GM06990 (cell line): ENCODE measurements at regions not wholly inside any gene's neighbourhood (a gene's known extent, or its start where the extent isn't known, plus 50 kb on each side); places are given as distances from the start of the nearest gene placed in this dataset.
"Not testable (repeated sequence)": the region's sequence is repeated elsewhere in the genome, so short reads cannot be mapped to it uniquely, and the experiment has no call there.

Experiments
- DNase-seq: peaks from one replicate; pipeline ENCODE4 v3.0.0-alpha.2; 2011; ENCODE audit not compliant: insufficient read length; ENCODE audit errors: extremely low read depth
- H3K27me3 ChIP-seq: replicated peaks from 2 replicates; pipeline ENCODE4 v1.6.0; 2011; ENCODE audit warnings: low read length; ENCODE audit not compliant: control insufficient read depth, insufficient read depth
- H3K36me3 ChIP-seq: 2 replicates; pipeline ENCODE4 v1.5.1; 2011; ENCODE audit warnings: low read length; ENCODE audit not compliant: control insufficient read depth, insufficient read depth
- H3K4me3 ChIP-seq: replicated peaks from 2 replicates; pipeline ENCODE4 v1.5.1; 2011; ENCODE audit warnings: low read depth, mild to moderate bottlenecking, control low read depth, low read length
- CTCF ChIP-seq: IDR thresholded peaks from 2 replicates; pipeline ENCODE4 v1.5.1; 2011; ENCODE audit warnings: low read length, control low read depth, mild to moderate bottlenecking, inconsistent platforms; ENCODE audit not compliant: insufficient read depth, poor library complexity, severe bottlenecking

- no peak overlapping the region for H3K4me3 ChIP-seq
- no peaks in the 10 kb centered on the region for H3K27me3 ChIP-seq
- no peaks in the 10 kb centered on the region for H3K36me3 ChIP-seq
- DNase-seq, result no peak
- TF ChIP-seq CTCF, result no peak
Measured at GRCh38 chr9:82052081-82052480, 63.5 kb downstream of the SPATA31D1 start.

DNA sequence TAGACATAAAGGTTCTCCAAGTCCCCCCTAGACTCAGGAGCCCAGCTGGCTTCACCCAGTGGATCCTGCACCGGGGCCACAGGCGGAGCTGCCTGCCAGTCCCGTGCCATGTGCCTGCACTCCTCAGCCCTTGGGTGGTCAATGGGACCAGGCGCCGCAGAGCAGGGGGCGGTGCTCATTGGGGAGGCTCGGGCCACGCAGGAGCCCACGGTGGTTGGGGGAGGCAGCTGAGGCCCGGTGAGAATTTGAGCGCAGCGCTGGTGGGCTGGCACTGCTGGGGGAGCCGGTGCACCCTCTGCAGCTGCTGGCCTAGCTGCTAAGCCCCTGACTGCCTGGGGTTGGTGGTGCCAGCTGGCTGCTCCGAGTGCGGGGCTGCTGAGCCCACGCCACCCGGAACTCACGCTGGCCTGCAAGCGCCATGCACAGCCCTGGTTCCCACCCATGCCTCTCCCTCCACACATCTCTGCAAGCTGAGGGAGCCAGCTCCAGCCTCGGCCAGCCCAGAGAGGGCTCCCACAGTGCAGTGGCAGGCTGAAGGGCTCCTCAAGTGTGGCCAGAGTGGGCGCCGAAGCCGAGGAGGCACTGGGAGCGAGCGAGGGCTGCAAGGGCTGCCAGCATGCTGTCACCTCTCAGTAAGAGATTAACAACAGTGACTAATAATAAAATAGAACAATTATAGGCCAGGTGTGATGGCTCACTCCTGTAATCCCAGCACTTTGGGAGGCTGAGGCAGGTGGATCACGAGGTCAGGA lies 65.9 kb downstream of the SPATA31D1 start:
- no peaks in the 10 kb centered on the region for H3K27me3 ChIP-seq
- no peak for DNase-seq
- TF ChIP-seq CTCF, result no peak
- H3K4me3 ChIP-seq, result no peak overlapping the region
- H3K36me3 ChIP-seq, result no peaks in the 10 kb centered on the region

- DNase-seq, result no peak
- no peak for TF ChIP-seq CTCF
Measured at GRCh38 chr9:82057805-82058204, 69.2 kb downstream of the SPATA31D1 start.

DNA sequence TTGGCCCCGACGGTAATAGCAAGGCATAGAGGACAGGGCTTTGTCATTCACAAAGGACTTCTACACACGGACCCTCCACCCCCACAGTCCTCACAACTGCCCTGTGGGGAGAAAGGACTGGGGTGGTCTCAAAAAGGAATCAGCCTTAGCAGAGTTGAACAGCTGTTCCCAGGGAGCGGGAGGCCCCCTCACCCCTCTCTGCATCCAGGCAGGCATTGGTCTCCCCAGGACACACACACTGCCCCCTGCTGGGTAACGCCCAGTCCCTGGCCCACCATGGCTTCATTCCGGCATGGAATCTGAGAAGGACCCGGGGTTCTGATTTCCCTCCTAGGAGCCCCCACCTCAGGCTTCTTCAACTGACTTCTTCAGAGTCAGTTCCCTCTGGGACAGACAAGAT lies 73.2 kb downstream of the SPATA31D1 start:
- not testable (repeated sequence) for H3K4me3 ChIP-seq, DNase-seq, H3K36me3 ChIP-seq, H3K27me3 ChIP-seq

More at GRCh38 chr9:82057805-82058204, 69.2 kb downstream of the SPATA31D1 start:
- Histone ChIP-seq H3K4me3 (no peak overlapping the region), H3K36me3 (no peaks in the 10 kb centered on the region), H3K27me3 (no peaks in the 10 kb centered on the region)

DNA sequence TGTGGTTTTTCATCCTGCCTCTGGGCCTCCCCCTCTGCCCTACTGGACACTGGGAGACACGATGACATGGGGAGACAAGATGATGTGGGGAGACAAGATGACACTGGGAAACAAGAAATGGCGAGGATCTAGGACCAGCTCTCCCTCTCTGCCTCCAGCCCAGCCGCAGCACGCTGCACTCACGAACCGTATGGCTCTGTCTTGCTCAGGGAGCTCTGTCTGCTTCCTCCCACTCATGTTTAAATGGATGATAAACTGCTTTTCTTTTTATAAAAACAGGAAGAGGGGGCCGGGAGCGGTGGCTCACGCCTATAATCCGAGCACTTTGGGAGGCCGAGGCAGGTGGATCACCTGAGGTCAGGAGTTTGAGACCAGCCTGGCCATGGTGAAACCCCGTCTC lies 73.7 kb downstream of the SPATA31D1 start:
- TF ChIP-seq CTCF, result no peak
- Histone ChIP-seq H3K36me3 (no peaks in the 10 kb centered on the region), H3K27me3 (no peaks in the 10 kb centered on the region), H3K4me3 (no peak overlapping the region)
- DNase-seq, result no peak

- Histone ChIP-seq H3K36me3 (no peaks in the 10 kb centered on the region), H3K27me3 (no peaks in the 10 kb centered on the region), H3K4me3 (no peak overlapping the region)
- no peak for TF ChIP-seq CTCF
- no peak for DNase-seq
Measured at GRCh38 chr9:82073551-82074543, 85.3 kb downstream of the SPATA31D1 start.
